Left renal cortex interstitium (tissue), 4 donors: ENCODE measurements at regions not wholly inside any gene's neighbourhood (a gene's known extent, or its start where the extent isn't known, plus 50 kb on each side); places are given as distances from the start of the nearest gene placed in this dataset.

Experiments used
- DNase-seq, 4 donors: peaks; one replicate each; pipeline ENCODE4 v3.0.0-alpha.2; 2013; ENCODE audit warnings: low read depth in 4 of 4, low spot score in 2 of 4, missing footprints in 1 of 4

DNA sequence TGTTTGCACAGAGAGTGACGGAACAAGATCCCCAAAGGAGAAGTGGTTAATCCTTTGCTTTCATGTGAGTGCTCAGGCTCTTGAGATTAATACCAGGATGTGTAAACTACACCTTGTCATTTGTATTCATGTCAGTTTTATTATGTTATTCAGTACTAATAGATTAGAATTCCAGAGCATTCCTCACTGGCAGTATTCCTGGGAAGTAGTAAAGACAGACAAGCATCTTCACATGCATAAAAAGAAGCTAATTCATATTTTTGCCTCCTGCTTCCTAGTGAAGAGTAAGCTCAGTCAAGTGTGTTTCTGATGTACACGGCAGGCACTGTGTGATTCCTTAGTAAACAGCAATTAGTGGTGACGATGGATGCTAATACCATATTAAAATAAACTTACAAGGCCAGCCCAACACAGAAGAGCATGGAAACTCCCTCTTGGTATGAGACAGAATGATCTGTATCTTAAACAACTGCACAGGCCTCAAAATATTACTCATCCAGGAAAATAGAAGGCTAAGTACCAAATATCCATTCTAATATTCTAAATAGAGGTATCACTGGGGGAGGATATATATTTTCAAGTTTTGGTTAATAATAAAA lies 336.8 kb upstream of the MCTP2 start:
- no peak for DNase-seq

DNA sequence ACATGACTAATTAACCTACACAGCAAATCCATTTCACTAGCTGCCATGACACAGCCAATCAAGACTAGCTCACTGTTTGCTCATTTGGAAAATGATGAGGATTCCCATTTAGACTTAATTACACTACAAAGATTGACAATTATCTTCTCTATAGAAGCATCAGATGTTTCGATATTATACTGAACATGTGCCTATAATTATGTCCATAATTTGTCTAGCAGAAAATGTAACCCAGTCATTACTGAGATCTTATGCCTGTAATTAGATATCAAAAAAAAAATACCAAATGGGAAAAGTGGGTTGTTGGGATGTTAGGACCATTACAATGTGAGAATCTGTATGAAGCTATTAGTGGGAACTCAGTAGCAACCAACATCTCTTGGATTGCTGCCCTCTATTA lies 344.2 kb upstream of the MCTP2 start:
- DNase-seq, result no peak

GRCh38 chr15:93882779-93883178 lies 348.6 kb upstream of the MCTP2 start:
- no peak for DNase-seq

- no peak for DNase-seq
Measured at GRCh38 chr15:93882141-93882540, 349.2 kb upstream of the MCTP2 start.

DNA sequence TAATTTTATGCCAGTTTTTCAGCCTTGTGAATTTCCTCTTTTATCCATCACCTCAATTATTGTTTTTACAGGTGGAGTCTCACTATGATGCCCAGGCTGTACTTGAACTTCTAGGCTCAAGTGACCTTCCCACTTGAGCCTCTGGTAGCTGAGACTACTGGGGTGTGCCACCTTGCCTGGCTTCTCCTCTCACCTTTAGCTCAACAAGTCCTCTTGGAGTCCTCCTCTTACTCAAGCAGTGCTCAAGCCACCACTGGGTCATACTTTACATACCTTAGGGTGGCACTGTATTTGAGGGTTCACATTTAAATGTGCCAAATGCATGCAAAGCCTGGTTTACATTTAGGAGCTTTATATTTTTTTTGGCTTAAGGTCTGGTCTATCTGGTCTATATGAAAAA lies 350.1 kb upstream of the MCTP2 start:
- DNase-seq, result no peak

DNA sequence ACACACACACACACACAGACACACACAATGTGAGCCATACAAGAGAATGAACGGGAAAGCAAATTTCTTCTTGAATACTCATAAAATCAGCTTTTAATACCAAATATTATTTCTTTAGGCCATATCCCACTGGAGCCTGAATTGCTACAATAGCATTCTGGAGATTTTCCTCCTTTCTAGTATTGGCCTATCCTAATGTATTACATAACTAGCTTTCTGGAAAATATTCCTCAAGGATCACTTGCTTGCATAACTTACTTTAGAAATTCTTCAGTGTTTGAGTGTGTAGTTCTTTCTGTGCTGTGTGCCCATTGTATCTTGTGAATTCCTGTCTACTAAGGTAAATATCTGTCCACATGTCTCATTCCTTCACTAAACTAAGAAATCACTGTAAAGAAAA lies 351.0 kb upstream of the MCTP2 start:
- DNase-seq, result no peak

GRCh38 chr15:93870583-93870982 lies 360.8 kb upstream of the MCTP2 start:
- no peak for DNase-seq

DNA sequence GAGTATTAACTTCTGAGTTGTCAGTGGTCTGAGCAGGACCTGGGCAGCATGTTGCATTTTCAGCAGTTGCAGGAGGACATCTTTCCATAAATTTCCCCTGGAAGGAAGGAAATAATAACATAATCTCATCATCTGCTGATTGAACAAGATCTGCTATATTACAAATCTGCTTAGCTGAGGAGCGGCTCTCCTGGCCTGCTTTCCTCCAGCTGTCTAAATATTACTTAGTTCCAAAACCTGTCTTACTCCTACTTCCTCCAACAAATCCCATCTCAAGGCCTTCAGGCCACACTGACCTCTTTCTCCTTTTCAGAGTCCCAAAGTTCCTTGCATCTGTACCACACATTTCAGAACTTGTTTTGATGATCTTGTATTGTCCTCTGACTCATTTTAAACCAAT lies 364.4 kb upstream of the MCTP2 start:
- DNase-seq, result no peak

DNA sequence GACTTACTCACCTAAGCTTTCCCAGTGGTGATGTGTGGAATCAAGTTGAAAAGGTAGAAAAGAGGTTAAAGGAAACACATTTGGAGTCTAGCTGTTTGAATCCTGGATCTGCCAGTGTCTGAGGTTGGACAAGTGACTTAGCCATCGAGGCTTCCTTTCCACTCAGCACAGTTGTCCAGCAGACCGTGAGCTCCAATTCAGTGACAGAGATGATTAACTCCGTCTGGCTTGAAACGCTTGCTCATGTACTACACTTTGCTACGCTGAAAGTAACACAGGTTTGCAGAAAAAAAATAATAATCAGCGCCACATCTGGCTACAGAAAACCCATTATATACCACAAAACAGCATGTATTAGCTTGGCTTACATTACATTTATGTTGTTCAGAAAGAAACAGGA lies 364.9 kb upstream of the MCTP2 start:
- DNase-seq, result peak in 2 of 4 donors; percentile 3 to 24

DNA sequence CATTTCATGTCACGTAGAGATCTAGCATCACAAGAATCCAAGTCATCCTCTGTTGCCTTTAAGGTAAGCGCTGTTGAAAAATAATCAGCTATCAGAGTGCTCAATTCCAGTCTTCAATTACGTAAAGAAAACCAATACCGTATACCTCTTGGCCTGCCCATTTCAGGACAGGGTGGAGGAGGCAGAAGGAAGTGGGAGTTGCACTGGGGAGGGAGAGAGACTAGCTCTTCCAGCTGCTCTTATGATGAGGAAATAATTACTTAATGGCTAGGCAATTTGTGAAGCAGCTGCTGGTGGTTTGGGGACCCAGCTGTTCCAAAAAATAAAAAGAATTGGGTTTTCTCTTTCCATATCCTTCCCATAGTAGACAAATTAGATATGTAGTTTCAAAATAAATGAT lies 365.8 kb upstream of the MCTP2 start:
- no peak for DNase-seq

DNA sequence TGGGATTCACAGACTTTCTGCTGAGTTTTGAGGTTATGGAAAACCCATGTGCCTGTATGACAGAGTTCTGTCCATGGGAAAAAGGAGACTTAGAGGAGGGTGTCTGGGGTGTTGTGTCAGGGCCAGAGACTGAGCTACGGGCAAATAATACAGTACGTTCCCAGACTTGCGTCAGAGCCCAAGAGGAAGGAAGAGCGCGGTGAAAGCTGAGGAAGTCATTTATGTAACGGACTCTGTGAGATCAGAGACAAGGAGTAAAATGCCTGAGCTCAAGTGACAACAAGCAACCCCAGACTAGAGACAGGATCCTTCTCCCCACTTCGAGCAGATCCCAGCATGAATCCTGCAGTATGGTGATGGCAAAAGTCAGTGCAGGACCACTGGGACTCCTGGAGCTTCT lies 368.6 kb upstream of the MCTP2 start:
- DNase-seq, result no peak

DNA sequence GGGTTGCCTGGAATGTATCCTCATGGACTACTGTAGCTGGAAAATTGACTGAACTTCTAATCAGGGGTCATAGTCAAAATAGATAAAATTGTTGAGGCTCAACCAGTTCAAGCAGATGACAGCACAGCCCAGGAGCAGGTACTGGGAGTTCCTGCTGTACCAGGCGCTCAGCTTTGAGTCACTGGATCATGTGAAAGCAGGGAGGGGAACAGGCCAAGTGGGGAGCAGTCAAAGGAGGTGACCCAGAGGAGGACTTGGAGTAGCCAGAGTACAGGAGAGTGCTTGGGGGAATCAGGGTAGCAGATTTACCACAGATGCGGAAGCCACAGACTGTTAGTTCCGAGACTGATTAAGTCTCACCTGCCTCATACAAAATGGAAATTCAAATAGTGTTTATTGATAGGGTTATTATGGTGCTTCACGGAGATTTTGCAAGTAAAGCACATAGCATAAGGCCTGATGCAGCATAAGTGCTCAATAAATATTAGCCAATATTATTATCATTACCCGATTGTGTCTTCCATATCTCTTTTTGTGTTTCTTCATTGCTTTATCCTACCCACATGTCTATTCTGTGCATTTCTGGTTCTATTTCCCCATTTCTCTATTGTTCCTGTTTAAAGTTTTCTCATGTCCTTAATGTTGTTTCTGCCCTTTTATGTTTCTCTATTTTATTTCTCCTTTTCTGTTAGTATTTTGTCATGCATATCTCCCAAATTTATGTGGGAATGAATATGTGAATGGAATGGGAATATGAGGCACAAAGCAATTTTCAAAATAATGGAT lies 369.2 kb upstream of the MCTP2 start:
- DNase-seq, result no peak

DNA sequence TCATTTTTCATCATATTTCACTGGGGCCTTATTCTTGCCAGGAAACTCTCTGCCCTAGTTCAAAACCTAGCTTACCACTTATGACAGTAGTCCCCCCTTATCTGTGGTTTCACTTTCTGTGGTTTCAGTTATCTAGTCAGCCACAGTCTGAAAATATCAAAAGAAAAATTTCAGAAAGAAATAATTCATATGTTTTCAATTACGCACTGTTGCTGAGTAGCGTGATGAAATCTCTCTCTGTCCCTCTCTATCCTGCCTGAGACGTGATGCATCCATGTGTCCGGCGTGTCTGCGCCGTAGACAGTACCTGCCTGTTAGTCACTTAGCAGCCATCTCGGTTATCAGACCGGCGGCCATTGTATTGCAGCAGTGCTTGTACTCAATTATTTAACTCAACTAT lies 369.9 kb upstream of the MCTP2 start:
- DNase-seq, result no peak

DNA sequence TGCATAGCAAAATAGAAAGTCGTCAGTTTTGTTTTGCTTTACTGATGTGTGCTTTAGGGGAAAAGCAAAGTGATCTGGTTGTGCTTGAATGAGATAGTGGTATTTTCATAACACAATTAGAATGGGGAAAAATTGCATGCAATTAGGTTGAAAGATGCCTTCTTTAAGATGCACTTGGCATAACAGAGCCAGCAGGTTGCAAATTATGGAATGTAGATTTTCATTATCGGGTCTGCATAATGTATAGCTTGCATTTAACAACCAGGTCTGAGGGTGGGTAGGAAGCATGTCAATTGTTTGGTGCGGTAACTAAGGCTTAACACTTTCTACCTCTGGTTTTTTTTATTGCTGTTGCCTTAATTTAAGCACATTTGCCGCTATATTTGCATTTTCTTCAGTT lies 370.7 kb upstream of the MCTP2 start:
- DNase-seq, result no peak

DNA sequence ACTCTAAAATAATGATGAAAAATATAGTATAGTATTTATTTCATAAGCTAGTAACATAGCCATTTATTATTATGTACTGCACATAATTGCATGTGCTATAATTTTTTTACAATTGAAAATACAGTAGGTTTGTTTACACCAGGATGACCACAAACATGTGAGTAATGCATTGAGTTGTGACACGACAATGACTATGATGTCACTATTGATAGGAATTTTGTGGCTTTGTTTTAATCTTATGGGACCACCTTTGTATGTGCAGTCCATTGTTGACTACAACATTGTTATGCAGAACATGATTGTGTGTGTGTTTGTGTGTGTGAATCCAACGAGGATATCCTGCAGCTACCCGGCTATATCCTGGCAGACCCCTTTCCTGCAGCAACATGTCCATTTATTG lies 372.2 kb upstream of the MCTP2 start:
- DNase-seq, result no peak

DNA sequence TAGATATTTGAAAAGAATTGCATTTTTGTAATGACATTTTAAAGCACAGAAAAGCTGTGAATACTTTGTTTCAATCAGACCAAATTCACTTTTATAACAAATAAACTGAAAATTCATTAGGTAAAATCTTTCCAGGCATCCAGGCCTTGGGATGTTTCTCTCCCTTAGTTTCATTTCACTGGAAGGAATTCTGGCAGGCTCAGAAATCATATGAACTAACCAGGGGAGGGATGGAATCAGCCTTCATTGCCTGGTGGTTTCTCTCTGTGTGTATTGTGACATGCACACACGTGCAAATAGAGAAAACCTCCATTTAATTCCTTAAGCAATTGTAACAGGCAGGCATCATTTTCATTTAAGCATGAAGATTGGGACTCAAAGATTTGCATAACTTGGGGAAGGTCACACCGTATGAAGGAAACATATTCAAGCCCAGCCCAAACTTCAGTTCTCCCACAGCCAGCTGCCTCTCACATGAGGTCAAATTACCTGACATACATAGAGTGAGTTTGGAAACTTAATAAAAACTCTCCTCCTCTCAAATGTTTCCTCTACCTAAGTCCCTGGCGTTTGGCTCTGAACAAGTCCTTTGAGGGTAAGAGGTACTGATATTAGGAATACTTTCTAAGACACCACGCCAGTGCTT lies 376.1 kb upstream of the MCTP2 start:
- no peak for DNase-seq

DNA sequence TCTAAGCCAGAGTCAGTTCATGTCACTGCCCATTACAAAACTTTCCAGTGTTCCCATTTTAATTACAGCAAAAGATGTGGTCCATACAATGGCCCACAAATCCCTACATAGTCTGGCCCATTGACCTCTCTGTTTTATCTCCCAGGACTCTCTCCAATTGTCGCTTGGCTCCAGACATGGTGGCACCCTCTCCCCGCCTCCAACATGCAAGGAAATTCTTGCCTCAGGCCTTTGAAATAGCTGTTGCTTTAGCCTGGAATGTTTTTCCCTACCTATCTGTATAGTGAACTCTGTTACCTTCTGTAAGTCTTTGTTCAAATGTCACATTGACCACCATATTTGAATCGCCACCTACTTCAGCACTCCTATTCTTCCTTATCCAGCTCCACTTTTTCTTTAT lies 377.3 kb upstream of the MCTP2 start:
- DNase-seq, result no peak

- no peak for DNase-seq
Measured at GRCh38 chr15:93852761-93853160, 378.6 kb upstream of the MCTP2 start.

DNA sequence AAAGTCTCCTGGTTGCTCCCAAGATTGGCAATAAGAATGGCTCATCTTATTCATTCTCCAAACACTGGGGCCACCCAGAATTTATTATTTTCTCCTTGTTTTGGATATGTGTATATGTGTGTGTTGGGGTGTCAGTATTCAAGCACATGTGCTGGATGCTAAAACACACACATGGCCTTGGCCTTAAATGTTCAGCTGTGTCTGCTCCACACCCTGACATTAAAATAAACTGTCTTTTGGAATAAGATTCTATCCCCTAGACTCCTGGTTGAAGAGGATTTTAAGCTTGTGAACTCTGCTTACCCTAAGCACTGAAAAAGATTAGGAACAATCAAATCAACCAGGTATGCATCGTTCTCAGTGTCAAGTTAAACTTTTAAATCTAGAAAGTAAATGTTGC lies 382.9 kb upstream of the MCTP2 start:
- DNase-seq, result no peak

- DNase-seq, result no peak
Measured at GRCh38 chr15:93848076-93848475, 383.3 kb upstream of the MCTP2 start.

DNA sequence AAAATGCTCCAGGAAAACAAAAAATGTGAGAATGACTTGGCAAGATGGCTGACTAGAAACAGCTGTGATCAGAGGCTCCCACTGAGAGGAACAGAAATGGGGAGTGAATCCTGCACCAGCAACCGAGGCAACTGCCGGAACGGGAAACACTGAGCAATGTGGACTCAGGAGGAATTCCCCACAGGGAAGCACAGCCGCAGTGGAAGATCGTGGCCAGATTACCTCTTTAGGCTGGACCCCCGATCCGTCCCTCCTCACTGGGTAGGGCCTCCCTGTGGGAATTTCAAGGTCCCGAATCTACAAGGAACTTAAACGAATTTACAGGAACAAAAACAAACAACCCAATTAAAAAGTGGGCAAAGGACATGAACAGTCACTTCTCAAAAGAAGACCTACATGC lies 385.2 kb upstream of the MCTP2 start:
- DNase-seq, result no peak

- DNase-seq, result no peak
Measured at GRCh38 chr15:93837450-93837849, 393.9 kb upstream of the MCTP2 start.
